ENCODE measurements at regions not wholly inside any gene's neighbourhood (a gene's known extent, or its start where the extent isn't known, plus 50 kb on each side); places are given as distances from the start of the nearest gene placed in this dataset.

DNA sequence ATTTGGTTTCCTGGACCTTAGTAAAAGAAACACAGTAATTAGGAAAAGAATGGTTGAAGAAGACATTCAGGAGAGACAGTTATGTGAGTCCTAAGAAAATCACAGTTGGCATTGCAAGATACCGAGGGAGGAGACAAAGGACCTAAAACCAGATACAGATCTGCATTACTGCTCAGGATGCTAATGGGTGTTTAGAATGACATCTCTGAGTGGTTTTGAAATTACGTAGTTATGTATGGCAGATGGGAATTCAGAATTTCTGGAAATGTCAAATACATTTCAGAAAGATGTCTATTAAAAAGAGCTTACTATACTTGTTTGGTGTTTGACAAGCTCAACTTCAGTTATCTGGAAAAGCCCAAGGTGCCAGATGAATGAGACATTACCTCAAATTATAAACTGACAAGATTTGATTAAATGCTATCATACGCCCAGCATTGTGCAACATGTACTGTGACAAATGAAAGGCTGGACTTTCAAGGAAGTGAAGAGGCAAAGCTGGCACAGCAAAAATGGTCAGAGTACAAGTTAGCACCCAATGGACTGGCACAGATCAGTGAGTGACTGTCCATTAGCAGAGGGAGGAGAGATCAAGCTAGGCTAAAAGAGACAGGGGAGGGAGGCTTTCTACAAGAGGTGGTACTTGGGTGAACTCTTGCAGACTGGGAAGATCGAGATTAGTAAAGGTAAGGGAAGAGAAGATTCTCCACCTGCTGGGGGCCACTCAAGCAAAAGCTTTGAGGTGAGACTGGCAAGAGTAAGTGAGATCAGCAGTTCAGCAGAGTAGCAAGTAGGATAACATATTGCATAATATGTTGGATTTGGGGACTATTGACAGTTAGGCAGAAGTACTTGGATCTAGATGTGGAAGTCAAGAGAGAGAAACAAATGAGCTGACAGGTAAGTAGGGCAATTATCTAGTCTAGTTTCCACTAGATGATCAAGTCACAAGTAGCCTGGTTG is 168.9 kb downstream of the CYRIA start:
- no peak for DNase-seq

GRCh38 chr2:16495509-16496208 is 170.0 kb downstream of the CYRIA start:
- no peak for DNase-seq

DNA sequence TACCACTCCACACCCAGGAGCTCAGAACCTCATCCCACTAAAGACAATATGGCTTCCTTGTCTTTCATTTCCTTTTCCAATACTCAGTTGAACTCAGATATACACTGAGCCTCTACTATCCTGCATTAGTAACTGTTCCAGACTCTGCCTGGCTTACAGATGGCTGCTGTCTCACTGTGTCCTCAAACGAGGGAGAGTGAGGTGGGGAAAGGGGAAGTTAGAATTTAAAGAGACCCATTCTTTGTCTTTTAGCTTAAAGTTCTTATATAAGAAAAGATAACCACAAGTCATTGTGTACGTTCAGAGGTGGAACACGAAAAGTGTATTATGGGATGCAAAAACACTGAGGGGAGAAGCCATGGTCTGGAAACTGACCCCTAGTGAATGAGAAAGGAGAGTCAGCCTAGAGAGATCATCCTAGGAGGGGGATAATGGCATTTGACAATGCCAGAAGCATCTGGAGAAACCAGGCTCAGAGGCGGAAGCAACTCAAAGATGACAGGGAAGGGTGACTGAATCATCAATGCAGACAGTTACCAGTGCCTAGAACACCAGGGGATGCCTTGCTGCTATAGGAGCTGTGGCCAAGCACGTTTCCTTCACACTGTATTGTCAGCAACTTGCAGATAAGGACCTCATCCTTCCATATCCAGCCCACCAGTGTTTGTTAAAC is 170.7 kb downstream of the CYRIA start:
- no peak for DNase-seq

GRCh38 chr2:16493788-16494187 is 171.8 kb downstream of the CYRIA start:
- no peak for DNase-seq

DNA sequence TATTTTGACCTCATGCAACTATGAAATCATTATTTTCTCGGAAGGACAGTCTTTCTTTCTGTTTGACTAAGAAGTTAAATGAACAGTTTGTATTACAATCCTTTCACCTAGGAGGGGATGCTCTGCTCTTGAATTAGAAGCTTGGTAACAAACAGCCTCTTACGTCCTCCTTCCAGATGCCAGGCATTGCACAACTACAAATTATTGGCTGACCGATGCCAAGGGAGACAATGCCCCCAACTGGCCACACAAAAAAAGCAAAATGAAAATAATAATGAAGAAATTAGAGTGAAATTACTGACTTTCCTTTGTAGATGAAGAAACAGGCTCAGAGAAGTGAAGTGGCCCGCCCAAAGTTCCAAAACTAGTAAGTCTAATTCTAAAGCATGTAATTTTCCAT is 177.9 kb downstream of the CYRIA start:
- no peak for DNase-seq

DNA sequence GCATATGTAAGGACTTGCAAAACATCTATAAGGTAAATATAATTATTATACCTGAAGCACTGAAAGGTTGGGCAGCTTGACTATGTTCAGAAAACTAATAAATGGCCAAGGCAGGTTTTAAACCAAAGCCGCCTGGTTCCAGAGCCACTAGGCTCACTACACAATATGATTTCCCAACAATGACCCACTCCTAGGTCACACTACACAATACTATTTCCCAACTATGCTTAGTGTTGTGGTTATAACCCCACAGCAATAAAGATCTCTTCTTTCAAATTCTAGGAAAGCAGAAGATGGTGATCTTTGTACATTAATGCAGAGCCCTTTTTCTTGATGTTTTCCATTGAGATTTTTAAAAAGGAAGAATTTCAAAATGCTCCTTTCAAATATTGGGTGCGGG is 180.4 kb downstream of the CYRIA start:
- DNase-seq: no peak

DNA sequence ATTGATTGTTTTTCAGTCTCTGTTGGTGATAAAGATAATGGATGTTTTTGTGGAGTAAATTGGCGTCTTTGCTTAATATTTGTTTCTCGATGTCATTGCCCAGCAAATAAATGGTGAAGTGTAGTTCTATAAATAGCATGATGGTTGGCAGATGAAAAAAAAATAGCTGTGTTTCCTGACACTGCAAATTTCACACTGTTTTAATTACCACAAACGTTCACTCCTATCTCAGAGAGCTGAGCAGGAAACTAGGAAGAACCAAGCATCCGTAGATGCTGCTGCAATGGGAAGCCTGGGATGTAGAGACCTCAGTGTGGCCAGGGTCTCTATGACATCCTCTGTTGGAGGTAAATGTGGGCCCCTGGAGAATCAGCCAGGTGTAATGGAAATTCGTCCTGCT is 183.2 kb downstream of the CYRIA start:
- DNase-seq: no peak

- DNase-seq: no peak
These were observed 184.3 kb downstream of the CYRIA start for GRCh38 chr2:16481351-16481750.

GRCh38 chr2:16479721-16480120 is 185.9 kb downstream of the CYRIA start:
- no peak for DNase-seq

GRCh38 chr2:16478434-16479210 is 187.0 kb downstream of the CYRIA start:
- DNase-seq: no peak

- DNase-seq: no peak
These were observed 188.0 kb downstream of the CYRIA start for GRCh38 chr2:16477648-16478047.

DNA sequence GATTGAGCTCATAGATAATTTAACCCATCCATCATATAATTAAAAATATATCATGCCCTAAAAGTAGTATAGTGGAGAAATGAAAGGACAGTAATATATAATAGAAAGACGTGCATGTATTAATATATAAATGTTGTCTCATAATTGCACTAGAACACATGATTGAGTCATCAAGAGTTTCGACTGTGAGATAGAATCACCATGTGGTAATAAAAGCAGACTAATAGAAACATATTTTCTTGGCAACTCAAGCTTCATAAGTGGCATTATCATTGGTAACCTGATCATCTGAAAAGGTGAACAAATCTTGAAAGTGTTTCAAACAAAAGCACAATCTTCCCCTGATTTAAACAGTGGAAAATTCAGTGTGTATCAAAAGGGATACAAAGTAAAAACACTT is 188.8 kb downstream of the CYRIA start:
- DNase-seq: no peak

GRCh38 chr2:16475986-16476567 is 189.6 kb downstream of the CYRIA start:
- no peak for DNase-seq

DNA sequence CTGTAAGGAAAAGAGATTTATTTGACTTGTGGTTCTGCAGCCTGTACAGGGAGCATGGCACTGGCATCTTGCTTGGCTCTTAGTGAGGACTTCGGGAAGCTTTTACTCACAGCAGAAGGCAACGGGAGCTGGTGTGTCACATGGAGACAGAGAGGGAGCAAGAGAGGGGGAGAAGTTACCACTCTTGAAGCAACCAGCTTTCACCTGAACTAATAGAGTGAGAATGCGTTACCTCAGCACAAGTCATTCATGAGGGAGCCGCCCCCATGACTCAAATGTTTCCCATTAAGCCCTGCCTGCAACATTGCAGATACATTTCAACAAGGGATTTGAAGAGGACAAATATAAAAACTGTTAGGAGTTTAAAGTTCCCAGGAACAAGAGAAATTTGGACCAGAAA is 190.0 kb downstream of the CYRIA start:
- no peak for DNase-seq

DNA sequence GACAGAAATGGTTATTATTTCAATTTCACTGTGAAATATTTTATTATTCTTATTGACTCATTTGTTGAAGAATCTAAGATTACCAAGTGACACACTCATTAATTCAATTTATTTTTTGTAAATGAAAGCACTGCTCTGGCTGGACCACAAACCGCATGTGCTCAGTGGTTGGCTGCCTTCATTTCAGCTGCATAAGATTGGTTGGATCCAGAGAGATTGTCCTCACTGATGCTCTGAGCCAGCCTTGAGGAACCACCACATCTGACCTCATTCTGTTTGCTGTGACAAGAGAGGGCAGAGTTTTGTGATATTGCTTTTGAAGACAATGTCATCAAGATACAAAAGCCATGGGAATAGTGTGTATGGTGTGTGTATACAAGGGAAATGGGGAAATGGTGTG is 192.1 kb downstream of the CYRIA start:
- no peak for DNase-seq

DNA sequence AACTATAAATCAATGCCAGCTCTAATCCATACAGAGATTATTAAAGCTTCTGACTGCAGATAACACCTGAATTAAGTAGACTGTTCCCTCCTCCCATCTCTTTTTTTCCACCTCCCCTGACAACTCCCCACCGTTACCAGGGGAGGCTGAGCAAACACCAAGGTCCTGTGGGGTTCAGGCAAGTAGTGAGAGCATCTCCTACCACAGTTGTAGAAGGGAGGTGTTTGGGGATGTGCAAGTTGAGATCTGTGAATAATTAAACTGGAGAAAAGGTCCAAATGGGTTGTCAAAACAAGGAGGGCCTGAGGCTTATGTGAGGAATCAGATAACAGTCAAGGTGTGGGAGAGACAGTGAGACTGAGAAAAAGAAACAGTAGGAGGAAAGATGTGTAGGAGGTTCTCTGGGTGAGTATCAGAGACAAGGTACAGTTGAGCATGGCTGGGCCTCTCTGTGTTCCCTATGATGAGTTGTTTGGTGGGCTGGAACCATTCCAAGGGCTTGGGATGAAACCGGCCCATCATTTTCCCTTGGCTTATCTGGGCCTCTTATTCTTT is 194.6 kb downstream of the CYRIA start:
- no peak for DNase-seq

GRCh38 chr2:16466821-16467151 is 198.8 kb downstream of the CYRIA start:
- DNase-seq: no peak

GRCh38 chr2:16466133-16466820 is 199.4 kb downstream of the CYRIA start:
- DNase-seq: no peak

GRCh38 chr2:16464641-16465040 is 201.0 kb downstream of the CYRIA start:
- DNase-seq: no peak

GRCh38 chr2:16462958-16463357 is 202.7 kb downstream of the CYRIA start:
- DNase-seq: no peak

GRCh38 chr2:16461672-16462071 is 204.0 kb downstream of the CYRIA start:
- no peak for DNase-seq

GRCh38 chr2:16459606-16460005 is 206.0 kb downstream of the CYRIA start:
- no peak for DNase-seq
